ENCODE measurements at regions not wholly inside any gene's neighbourhood (a gene's known extent, or its start where the extent isn't known, plus 50 kb on each side); places are given as distances from the start of the nearest gene placed in this dataset.

DNA sequence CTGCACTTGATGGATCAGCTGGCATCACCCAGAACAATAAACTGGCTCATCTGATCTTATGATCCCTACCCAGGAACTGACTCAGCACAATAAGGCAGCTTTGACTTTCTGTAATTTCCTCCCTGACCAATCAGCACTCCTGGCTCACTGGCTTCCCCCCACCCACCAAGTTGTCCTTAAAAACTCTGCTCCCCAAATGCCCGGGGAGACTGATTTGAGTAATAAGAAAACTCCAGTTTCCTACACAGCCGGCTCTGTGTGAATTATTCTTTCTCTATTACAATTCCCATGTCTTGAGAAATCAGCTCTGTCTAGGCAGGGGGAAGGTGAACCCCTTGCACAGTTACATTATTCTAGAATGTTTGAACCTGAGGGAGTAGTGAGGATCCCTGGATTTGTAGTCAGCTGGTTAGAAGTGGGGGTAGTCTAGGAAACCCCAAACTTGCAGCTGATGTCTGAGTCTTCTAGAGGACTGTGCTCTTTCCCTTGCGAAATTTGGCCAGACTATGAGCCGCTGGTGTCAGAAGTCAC is 111.7 kb upstream of the NEK6 start:
- Histone ChIP-seq H3K36me3 (replicated peaks in 1 of 2; ENCODE audit: control insufficient read depth in 1 of 2, insufficient read depth in 2 of 2, low read length in 1 of 2) (no peaks in the 10 kb centered on the region), H2AFZ (ENCODE audit: low read depth) (no peak overlapping the region), H3F3A (replicated peaks; ENCODE audit: insufficient read depth) (no peaks in the 10 kb centered on the region), H3K4me3 (ENCODE audit: low read depth in 2 of 2, low read length in 1 of 2) (no peak overlapping the region), H3K9ac (no peak overlapping the region), H4K20me1 (ENCODE audit: insufficient read depth) (no peaks in the 10 kb centered on the region), H3K4me1 (ENCODE audit: control insufficient read depth in 1 of 2, insufficient read depth in 2 of 2, low read depth in 1 of 2, low read length in 1 of 2) (no peaks in the 10 kb centered on the region), H3K9me2 (no peaks in the 10 kb centered on the region), H3K27ac (ENCODE audit: low read depth in 2 of 2, low read length in 1 of 2) (no peak overlapping the region), H3K9me3 (no peaks in the 10 kb centered on the region), H3K4me2 (no peak overlapping the region), H3K79me2 (ENCODE audit: insufficient read depth) (no peaks in the 10 kb centered on the region), H3K27me3 (ENCODE audit: insufficient read depth) (no peaks in the 10 kb centered on the region; the same call in 1 of the 2 replicates)
- WGBS (ENCODE audit: low lambda C conversion rate) = 44% methylated on average over 4 of the region's 4 CpGs
- CTCF ChIA-PET = interaction anchor here (0.6 to 2.4 kb wide), 3 partner anchors 12 to 83 kb away, joined by 3 to 9 read pairs (median 4); no protein-coding TSS in a partner anchor
- no peak for DNase-seq
- TF ChIP-seq YY1 (IDR thresholded peaks at IDR 0.05; ENCODE audit: low read depth) (no peak), FOSL2 (IDR thresholded peaks at IDR 0.05; ENCODE audit: borderline replicate concordance, low read depth) (no peak), RAD21 (IDR thresholded peaks at IDR 0.05; ENCODE audit: low read length) (no peak), CHD2 (IDR thresholded peaks at IDR 0.05; ENCODE audit: low read length, partially characterized antibody) (no peak), SMC3 (IDR thresholded peaks at IDR 0.05; ENCODE audit: low read depth, low read length) (no peak), MXI1 (IDR thresholded peaks at IDR 0.05; ENCODE audit: low read depth, low read length) (no peak), GABPA (IDR thresholded peaks at IDR 0.05; ENCODE audit: low read depth) (no peak), MEF2A (IDR thresholded peaks at IDR 0.05; ENCODE audit: borderline replicate concordance, low read depth) (no peak), FOXM1 (IDR thresholded peaks at IDR 0.05; ENCODE audit: low read depth) (no peak), SIN3A (IDR thresholded peaks at IDR 0.05; ENCODE audit: borderline replicate concordance, low read depth, low read length) (no peak), JUND (IDR thresholded peaks at IDR 0.05) (no peak), FOXJ3 (CRISPR knock-in tag; IDR thresholded peaks at IDR 0.05) (no peak), EZH2phosphoT487 (IDR thresholded peaks at IDR 0.05; ENCODE audit: borderline replicate concordance, low read depth) (no peak), NRF1 (IDR thresholded peaks at IDR 0.05; ENCODE audit: low read depth, low read length) (no peak)
- TF ChIP-seq, protein P1, sequence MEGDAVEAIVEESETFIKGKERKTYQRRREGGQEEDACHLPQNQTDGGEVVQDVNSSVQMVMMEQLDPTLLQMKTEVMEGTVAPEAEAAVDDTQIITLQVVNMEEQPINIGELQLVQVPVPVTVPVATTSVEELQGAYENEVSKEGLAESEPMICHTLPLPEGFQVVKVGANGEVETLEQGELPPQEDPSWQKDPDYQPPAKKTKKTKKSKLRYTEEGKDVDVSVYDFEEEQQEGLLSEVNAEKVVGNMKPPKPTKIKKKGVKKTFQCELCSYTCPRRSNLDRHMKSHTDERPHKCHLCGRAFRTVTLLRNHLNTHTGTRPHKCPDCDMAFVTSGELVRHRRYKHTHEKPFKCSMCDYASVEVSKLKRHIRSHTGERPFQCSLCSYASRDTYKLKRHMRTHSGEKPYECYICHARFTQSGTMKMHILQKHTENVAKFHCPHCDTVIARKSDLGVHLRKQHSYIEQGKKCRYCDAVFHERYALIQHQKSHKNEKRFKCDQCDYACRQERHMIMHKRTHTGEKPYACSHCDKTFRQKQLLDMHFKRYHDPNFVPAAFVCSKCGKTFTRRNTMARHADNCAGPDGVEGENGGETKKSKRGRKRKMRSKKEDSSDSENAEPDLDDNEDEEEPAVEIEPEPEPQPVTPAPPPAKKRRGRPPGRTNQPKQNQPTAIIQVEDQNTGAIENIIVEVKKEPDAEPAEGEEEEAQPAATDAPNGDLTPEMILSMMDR (IDR thresholded peaks at IDR 0.05) = no peak
- TF ChIP-seq, protein P2, sequence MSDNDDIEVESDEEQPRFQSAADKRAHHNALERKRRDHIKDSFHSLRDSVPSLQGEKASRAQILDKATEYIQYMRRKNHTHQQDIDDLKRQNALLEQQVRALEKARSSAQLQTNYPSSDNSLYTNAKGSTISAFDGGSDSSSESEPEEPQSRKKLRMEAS (IDR thresholded peaks at IDR 0.05; ENCODE audit: low read depth) = no peak
- TF ChIP-seq, protein P3, sequence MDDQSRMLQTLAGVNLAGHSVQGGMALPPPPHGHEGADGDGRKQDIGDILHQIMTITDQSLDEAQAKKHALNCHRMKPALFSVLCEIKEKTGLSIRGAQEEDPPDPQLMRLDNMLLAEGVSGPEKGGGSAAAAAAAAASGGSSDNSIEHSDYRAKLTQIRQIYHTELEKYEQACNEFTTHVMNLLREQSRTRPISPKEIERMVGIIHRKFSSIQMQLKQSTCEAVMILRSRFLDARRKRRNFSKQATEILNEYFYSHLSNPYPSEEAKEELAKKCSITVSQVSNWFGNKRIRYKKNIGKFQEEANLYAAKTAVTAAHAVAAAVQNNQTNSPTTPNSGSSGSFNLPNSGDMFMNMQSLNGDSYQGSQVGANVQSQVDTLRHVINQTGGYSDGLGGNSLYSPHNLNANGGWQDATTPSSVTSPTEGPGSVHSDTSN (IDR thresholded peaks at IDR 0.05) = no peak
- POLR2A ChIA-PET = no interaction called here
